Tibial nerve (tissue), 4 donors: ENCODE measurements at regions not wholly inside any gene's neighbourhood (a gene's known extent, or its start where the extent isn't known, plus 50 kb on each side); places are given as distances from the start of the nearest gene placed in this dataset.

Experiments
- DNase-seq, 2 donors: peaks; one replicate each; pipeline ENCODE4 v3.0.0-alpha.2; 2019; ENCODE audit warnings: low spot score in 2 of 2
- H3K27ac ChIP-seq, 4 donors: fragments of 200-600 bp; sonication (generic) in 3 of 4; one replicate each; pipeline ENCODE4 v1.5.1; 2017 to 2019; ENCODE audit warnings: mild to moderate bottlenecking in 1 of 4
- H3K27me3 ChIP-seq, 2 donors: fragments of 200-600 bp; sonication (generic) in 1 of 2; one replicate each; pipeline versions ENCODE4 v1.5.1 to v1.6.0; 2017 to 2019
- H3K36me3 ChIP-seq, 3 donors: fragments of 200-600 bp; sonication (generic); one replicate each; pipeline ENCODE4 v1.5.1; 2018 to 2019
- H3K4me1 ChIP-seq, 4 donors: fragments of 200-600 bp; sonication (generic) in 3 of 4; one replicate each; pipeline ENCODE4 v1.5.1; 2017 to 2019
- H3K4me3 ChIP-seq, 4 donors: fragments of 200-600 bp; sonication (generic) in 3 of 4; one replicate each; pipeline ENCODE4 v1.5.1; 2017 to 2019; ENCODE audit warnings: mild to moderate bottlenecking in 1 of 4, moderate library complexity in 1 of 4
- H3K9me3 ChIP-seq, 4 donors: fragments of 200-600 bp; sonication (generic) in 3 of 4; one replicate each; pipeline ENCODE4 v1.5.1; 2017 to 2019
- EP300 ChIP-seq, 2 donors: sonication (generic); formaldehyde crosslinking; IDR thresholded peaks; one replicate each; pipeline ENCODE4 v1.6.1; 2017; ENCODE audit warnings: antibody characterized with exemption in 2 of 2, mild to moderate bottlenecking in 1 of 2
- POLR2A ChIP-seq, 2 donors: fragments of 450-650 bp; IDR thresholded peaks; one replicate each; pipeline ENCODE4 v1.6.1; 2017; ENCODE audit warnings: antibody characterized with exemption in 2 of 2, mild to moderate bottlenecking in 2 of 2, moderate library complexity in 2 of 2
- WGBS, 2 donors: methylation state at CpG; one replicate each; pipeline ENCODE4 v1.1.5; 2018; 5-methylcytosine and 5-hydroxymethylcytosine counted together
- TF ChIP-seq, protein P1 (sequence below), 5 experiments: fragments of 200-600 bp in 3 of 5; fragments of 450-650 bp in 2 of 5; sonication (generic) in 3 of 5; IDR thresholded peaks; one replicate each; pipeline ENCODE4 v1.5.1; 2016 to 2019; ENCODE audit warnings: antibody characterized with exemption in 5 of 5, mild to moderate bottlenecking in 3 of 5, moderate library complexity in 2 of 5

DNA sequence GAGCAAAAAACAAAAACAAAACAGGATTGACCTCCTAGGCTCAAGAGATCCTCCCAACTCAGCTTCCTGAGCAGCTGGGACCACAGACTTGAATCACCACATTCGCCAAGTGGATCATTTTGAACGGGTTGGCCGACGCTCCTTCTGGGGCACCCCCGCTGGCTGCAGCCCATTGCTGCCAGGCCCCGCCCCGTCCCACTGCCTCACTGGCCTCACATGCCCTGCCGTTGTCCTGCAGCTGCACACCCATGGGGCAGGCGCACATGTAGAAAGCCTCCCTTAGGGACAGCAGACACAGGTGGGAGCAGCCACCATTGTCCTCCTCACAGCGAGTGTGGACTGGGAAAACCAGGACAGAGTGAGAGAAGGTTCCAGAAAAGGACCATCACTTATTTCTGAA is 154.5 kb downstream of the CRYBB2 start:
- H3K4me1 ChIP-seq: peaks cover 0 to 6% (median 0%) of the 10 kb centered on the region in 4 donors
- H3K27me3 ChIP-seq: no peaks in the 10 kb centered on the region
- H3K9me3 ChIP-seq: no peaks in the 10 kb centered on the region
- peaks cover 0 to 77% (median 0%) of the 10 kb centered on the region in 3 donors for H3K36me3 ChIP-seq
- no peak overlapping the region for H3K27ac ChIP-seq
- DNase-seq: no peak
- 88 to 91% methylated on average over 10 of the region's 10 CpGs for WGBS, 2 donors
- no peak overlapping the region for H3K4me3 ChIP-seq
- TF ChIP-seq POLR2A (IDR thresholded peaks at IDR 0.05) (no peak), EP300 (IDR thresholded peaks at IDR 0.05) (no peak)
- TF ChIP-seq, protein P1, sequence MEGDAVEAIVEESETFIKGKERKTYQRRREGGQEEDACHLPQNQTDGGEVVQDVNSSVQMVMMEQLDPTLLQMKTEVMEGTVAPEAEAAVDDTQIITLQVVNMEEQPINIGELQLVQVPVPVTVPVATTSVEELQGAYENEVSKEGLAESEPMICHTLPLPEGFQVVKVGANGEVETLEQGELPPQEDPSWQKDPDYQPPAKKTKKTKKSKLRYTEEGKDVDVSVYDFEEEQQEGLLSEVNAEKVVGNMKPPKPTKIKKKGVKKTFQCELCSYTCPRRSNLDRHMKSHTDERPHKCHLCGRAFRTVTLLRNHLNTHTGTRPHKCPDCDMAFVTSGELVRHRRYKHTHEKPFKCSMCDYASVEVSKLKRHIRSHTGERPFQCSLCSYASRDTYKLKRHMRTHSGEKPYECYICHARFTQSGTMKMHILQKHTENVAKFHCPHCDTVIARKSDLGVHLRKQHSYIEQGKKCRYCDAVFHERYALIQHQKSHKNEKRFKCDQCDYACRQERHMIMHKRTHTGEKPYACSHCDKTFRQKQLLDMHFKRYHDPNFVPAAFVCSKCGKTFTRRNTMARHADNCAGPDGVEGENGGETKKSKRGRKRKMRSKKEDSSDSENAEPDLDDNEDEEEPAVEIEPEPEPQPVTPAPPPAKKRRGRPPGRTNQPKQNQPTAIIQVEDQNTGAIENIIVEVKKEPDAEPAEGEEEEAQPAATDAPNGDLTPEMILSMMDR (IDR thresholded peaks at IDR 0.05): no peak

DNA sequence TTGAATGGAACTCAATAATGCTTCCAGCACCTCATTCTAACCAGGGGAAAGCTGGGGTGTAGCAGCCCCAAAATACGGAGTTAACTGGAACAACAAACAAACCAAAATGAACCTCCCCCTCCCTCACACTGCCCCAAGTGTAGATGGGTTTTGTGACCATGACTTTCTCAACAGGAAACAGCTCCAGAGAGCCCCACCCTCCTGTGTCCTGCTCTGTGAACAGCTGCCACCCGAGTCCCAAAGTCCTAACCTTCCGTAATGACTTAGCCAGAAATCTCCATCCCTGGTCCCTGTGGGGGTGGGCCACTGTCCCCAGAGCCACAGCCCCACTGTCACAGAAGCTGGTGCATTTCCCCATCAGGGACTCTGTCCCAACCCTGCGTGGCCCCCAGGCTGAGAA is 155.4 kb downstream of the CRYBB2 start:
- TF ChIP-seq EP300 (IDR thresholded peaks at IDR 0.05): no peak
- no peak for TF ChIP-seq POLR2A (IDR thresholded peaks at IDR 0.05)
- TF ChIP-seq, protein P1 (IDR thresholded peaks at IDR 0.05): no peak
- DNase-seq: no peak
- no peaks in the 10 kb centered on the region for H3K4me1 ChIP-seq
- no peaks in the 10 kb centered on the region for H3K27me3 ChIP-seq
- H3K27ac ChIP-seq: no peak overlapping the region
- no peaks in the 10 kb centered on the region for H3K9me3 ChIP-seq
- H3K4me3 ChIP-seq: no peak overlapping the region
- WGBS, 2 donors: 62 to 85% methylated on average over 3 to 4 of the region's 4 CpGs
- peaks cover 0 to 82% (median 0%) of the 10 kb centered on the region in 3 donors for H3K36me3 ChIP-seq

DNA sequence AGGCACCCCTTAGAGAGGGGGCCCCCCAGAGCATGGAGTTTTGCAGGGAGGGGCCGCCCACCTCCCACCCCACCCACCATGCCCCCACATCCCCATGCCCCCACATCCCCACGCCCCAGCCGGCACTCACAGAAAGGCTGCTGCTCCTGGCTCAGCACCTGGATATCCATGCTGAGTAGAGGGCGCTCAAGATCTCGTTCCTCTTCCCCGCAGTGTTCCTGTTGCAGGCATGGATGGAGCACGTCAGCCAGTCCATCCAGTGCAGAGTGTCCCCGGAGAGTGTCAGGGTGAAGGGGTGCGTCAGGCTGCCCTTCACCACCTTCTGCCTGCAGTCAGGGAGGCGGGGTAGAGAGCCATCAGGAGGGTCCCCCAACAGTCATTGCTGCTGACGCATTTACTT is 156.2 kb downstream of the CRYBB2 start:
- no peak overlapping the region for H3K4me3 ChIP-seq
- 69 to 84% methylated on average over 10 to 11 of the region's 11 CpGs for WGBS, 2 donors
- no peaks in the 10 kb centered on the region for H3K9me3 ChIP-seq
- peaks cover 0 to 88% (median 0%) of the 10 kb centered on the region in 3 donors for H3K36me3 ChIP-seq
- H3K4me1 ChIP-seq: no peaks in the 10 kb centered on the region
- TF ChIP-seq EP300 (IDR thresholded peaks at IDR 0.05) (no peak), POLR2A (IDR thresholded peaks at IDR 0.05) (no peak)
- TF ChIP-seq, protein P1 (IDR thresholded peaks at IDR 0.05): no peak
- H3K27ac ChIP-seq: no peak overlapping the region
- no peak for DNase-seq
- no peaks in the 10 kb centered on the region for H3K27me3 ChIP-seq

DNA sequence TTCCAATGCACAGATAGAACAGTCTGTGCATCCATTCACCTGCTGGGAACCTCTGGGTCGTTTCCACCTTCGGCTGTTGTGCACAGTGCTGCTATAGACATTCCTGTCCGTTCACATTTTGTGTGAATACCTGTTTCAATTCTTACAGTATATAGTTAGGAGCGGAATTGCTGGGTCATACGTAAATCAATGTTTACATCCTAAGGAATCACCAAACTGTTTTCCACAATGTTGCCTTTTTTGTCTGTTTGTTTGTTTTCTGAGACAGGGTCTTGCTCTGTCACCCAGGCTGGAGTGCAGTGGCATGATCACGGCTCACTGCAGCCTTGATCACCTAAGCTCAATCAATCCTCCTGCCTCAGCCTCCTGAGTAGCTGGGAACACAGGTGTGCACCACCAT is 158.3 kb downstream of the CRYBB2 start:
- WGBS, 2 donors: 90 to 95% methylated on average over 6 of the region's 6 CpGs
- no peaks in the 10 kb centered on the region for H3K4me1 ChIP-seq
- no peaks in the 10 kb centered on the region for H3K9me3 ChIP-seq
- no peak overlapping the region for H3K4me3 ChIP-seq
- H3K36me3 ChIP-seq: peaks cover 0 to 87% (median 0%) of the 10 kb centered on the region in 3 donors
- no peaks in the 10 kb centered on the region for H3K27me3 ChIP-seq
- no peak overlapping the region for H3K27ac ChIP-seq
- TF ChIP-seq EP300 (IDR thresholded peaks at IDR 0.05): no peak
- TF ChIP-seq, protein P1 (IDR thresholded peaks at IDR 0.05): no peak
- TF ChIP-seq POLR2A (IDR thresholded peaks at IDR 0.05): no peak
- no peak for DNase-seq

DNA sequence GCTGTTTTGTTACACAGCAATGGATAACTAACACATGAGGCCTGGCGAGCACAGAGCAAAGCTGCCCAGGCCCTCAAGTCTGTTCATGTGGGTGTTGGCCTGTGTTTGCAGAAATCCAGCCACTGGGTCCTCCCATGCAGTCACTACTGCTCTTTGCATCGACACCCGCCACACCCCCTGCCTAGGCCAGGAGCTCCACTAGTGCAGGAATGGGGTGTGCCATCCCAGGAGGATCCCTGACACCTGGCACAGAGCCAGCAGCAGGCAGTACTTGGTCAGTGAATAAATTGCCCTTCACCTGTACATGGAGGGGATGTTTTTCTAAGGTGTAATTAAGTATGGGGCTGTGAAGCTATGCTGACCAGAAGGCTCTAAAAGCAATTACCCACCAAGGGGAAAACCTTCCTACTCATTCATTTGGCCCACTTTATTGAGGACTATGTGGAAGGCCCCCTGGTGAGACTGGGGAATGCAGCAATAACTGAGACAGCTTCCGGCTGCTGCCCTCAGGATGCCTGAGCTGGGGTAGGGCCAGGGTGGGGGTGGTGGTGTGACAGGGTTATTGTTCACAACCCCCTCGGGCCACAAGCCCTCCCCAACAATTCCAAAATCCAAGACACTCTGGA is 160.8 kb downstream of the CRYBB2 start:
- H3K36me3 ChIP-seq: peaks cover 0 to 62% (median 0%) of the 10 kb centered on the region in 3 donors
- H3K4me1 ChIP-seq: peaks cover 0 to 5% (median 0%) of the 10 kb centered on the region in 4 donors
- H3K27ac ChIP-seq: no peak overlapping the region
- 85 to 86% methylated on average over 4 to 5 of the region's 5 CpGs for WGBS, 2 donors
- DNase-seq: no peak
- no peaks in the 10 kb centered on the region for H3K9me3 ChIP-seq
- H3K4me3 ChIP-seq: no peak overlapping the region
- no peaks in the 10 kb centered on the region for H3K27me3 ChIP-seq
- no peak for TF ChIP-seq POLR2A (IDR thresholded peaks at IDR 0.05)
- no peak for TF ChIP-seq EP300 (IDR thresholded peaks at IDR 0.05)
- TF ChIP-seq, protein P1 (IDR thresholded peaks at IDR 0.05): no peak
